ENCODE measurements at regions not wholly inside any gene's neighbourhood (a gene's known extent, or its start where the extent isn't known, plus 50 kb on each side); places are given as distances from the start of the nearest gene placed in this dataset.
"Not testable (repeated sequence)": the region's sequence is repeated elsewhere in the genome, so short reads cannot be mapped to it uniquely, and the experiment has no call there.

DNA sequence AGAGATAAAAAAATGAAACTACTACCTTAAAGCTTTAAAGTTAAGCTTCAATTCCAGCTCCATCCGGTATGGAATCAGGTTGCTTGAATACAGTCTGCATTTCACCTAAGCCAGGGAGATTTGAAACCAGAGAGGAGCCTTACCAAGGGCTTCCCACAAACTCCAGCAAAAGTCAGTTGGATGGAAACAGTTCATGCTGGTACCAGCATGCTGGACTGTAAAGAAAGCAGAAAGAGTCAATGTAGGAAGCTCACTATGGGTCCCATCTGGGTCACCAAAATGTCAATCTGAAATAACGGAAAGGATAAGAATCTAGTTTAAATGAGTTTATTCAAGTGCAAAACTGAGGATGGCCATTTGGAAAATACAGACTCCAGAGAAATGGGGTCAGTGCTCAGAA lies 65.3 kb downstream of the CDO1 start:
- DNase-seq = no peak

- no peak for DNase-seq
Measured at GRCh38 chr5:115749016-115749415, 67.4 kb downstream of the CDO1 start.

GRCh38 chr5:115739245-115739644 lies 77.2 kb downstream of the CDO1 start:
- not testable (repeated sequence) for DNase-seq

GRCh38 chr5:115738830-115739229 lies 77.6 kb downstream of the CDO1 start:
- no peak for DNase-seq

DNA sequence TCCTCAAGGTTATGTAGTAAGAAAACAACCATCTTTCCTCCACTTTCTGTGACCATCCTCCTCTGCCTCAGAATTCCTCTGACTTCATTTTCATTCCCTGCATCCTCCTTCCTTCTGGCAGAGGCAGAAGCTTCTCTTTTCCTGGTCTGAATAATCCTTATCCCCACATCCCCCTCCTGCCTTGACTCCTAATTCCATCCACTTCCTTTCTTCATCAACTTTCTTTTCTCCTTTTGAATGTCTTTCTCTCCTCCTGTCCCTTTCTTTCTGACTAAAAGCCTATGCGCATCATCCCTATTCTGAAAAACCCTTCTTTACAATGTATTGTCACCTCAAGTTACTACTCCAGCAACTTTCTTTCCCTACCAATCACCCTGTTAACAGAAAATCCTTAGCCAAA lies 79.0 kb downstream of the CDO1 start:
- DNase-seq = no peak

GRCh38 chr5:115736690-115737005 lies 79.8 kb downstream of the CDO1 start:
- DNase-seq = no peak

- DNase-seq = no peak
Measured at GRCh38 chr5:115736004-115736689, 80.3 kb downstream of the CDO1 start.

- peak; percentile 27 for DNase-seq
Measured at GRCh38 chr5:115735108-115735998, 81.1 kb downstream of the CDO1 start.

DNA sequence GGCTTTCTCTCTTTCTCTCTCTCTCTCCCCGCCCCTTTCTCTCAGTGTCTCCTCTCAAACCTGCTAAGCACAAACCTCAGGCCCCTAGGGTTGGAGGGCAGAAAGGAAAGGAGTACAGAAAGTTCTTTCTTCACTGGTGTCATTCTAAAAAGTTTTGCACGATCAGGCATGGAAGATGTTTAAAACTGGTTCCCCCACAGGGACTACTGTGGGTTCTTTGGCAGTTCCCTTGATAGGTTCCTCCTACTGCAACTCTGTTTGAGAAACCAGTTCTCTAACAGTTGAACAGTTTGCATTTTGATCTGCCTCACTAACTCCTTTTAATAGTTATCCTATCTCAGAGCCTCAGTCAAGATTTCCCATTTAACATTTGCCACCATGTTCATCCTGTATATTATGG lies 82.9 kb downstream of the CDO1 start:
- DNase-seq = no peak

DNA sequence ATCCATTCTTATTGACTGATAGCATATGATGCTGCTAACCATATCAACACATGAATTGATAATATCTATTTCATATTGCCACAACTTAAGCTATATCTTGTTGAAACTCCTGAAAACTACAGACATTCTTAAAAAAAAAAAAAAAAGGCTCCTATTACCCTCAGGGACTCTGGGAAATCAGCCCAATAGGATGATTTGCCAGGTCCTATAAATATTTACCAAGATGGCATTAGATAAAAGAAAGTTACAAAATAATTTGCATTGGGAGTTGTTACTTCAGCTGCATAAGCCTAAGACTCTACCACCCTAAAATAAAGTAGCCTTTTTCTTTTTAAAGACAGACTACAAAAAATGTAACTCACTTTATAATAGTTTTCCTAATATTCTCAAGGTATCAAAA lies 84.4 kb downstream of the CDO1 start:
- DNase-seq = no peak

DNA sequence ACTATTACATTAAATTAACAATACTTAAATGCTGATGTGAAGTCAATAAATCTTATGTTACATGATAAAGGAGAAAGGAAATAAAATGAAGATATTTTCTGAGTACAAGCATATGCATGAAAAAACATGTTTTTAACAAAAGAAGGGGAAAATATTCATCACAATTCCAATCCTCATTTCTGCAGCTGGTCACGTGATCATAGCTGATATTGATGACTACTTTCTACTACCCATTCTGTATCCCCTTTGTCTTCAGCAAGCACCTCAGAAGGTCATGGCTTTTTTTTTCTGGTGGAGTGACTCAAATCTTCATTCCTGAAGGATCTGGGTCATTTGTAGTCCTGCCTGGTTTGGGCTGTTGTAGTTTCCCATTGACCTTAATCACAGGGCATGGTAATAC lies 90.9 kb downstream of the CDO1 start:
- no peak for DNase-seq

DNA sequence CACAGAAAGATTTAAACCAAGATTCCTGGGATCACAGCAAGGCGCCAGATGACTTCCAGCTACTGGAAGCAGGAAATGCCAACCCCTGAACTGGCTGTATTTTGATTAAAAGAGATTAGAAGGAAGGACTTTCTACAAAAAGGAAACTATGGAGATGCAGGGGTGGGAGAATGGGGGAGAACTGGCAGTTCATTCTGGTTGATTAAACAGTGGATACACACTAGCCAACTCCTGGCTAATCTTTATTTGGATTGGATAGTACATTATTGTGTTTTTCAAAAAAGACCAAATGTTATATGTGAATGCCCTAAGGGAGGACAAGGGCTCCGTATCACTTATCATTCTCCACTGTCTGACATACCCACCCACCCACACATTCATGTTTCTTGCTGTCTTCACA lies 93.2 kb downstream of the CDO1 start:
- no peak for DNase-seq

GRCh38 chr5:115720888-115721287 lies 95.1 kb upstream of the TMED7 start:
- DNase-seq = no peak

GRCh38 chr5:115718927-115719326 lies 93.1 kb upstream of the TMED7 start:
- no peak for DNase-seq

- DNase-seq = no peak
Measured at GRCh38 chr5:115713408-115713807, 87.6 kb upstream of the TMED7 start.

- DNase-seq = no peak
Measured at GRCh38 chr5:115709585-115709984, 83.7 kb upstream of the TMED7 start.

- no peak for DNase-seq
Measured at GRCh38 chr5:115708819-115709477, 83.1 kb upstream of the TMED7 start.

DNA sequence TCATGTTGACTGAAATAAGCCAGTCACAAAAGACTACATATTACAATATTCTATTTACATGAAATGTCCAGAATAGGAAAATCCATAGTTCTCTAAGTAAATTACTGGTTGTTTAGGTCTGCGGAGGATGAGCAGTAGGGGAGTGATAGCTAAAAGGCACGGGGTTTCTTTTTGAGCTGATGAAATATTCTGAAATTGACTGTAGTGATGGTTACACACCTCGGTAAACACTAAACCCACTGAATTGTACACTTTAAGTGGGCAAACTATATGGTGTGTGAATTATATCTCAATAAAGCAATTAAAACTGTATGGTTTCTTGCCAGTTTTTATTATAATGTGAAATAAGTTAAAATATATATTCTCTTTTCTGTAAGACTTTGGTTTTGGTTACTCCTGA lies 77.7 kb upstream of the TMED7 start:
- DNase-seq = no peak

GRCh38 chr5:115702025-115702424 lies 76.2 kb upstream of the TMED7 start:
- no peak for DNase-seq

DNA sequence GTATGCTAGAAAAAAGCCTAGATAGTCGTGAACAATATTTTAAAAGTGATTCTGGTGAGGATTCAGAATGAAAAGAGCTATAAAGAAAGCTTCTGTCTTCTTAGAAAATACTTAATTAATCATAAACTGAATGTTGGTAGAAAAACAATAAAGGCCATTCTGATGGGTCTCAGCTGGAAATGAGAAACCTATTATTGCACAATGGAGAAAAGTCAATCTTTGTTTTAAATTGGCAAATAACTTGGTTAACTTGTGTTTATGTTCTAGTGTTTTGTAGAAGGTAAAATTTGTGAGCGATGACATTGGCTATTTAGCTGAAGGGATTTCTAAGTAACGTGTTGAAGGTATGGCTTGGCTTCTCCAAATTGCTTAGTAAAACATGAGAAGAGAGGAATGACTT lies 74.1 kb upstream of the TMED7 start:
- DNase-seq = no peak

- no peak for DNase-seq
Measured at GRCh38 chr5:115696141-115696650, 70.4 kb upstream of the TMED7 start.

GRCh38 chr5:115695310-115695880 lies 69.6 kb upstream of the TMED7 start:
- no peak for DNase-seq

DNA sequence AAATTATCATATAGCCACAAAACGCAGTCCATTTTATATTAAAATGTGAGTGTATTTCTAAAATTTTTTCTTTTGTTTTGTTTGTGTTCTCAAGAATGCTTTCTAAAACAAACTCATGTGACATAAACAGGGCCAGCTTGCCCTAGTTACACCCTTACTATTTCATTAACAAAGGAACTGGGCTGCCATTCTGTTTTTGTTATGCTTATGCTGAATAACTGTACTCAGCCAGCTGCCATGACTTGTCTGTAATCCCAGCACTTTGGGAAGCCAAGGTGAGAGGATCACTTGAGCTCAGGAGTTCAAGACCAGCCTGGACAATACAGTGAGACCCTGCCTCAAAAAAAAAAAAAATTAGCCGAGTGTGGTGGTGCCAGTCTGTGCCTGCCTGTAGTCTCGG lies 66.0 kb upstream of the TMED7 start:
- DNase-seq = not testable (repeated sequence)

DNA sequence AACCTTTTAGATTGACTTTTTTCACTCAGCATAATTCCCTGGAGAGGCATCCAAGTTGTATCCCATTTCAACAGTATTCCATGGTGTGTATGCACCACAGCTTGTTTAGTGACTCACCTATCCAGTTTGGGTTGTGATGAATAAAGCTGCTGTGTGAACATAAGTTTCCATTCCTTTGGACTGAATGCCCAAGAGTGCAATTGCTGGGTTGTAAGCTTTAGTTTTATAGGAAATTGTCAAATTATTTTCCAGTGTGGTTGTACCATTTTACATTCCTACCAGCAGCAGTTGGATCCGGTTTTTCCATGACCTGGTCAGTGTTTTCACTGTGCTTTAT lies 60.9 kb upstream of the TMED7 start:
- no peak for DNase-seq

Measured in retina (tissue), 1 donor.